ENCODE measurements at regions not wholly inside any gene's neighbourhood (a gene's known extent, or its start where the extent isn't known, plus 50 kb on each side); places are given as distances from the start of the nearest gene placed in this dataset.
"Not testable (repeated sequence)": the region's sequence is repeated elsewhere in the genome, so short reads cannot be mapped to it uniquely, and the experiment has no call there.

DNA sequence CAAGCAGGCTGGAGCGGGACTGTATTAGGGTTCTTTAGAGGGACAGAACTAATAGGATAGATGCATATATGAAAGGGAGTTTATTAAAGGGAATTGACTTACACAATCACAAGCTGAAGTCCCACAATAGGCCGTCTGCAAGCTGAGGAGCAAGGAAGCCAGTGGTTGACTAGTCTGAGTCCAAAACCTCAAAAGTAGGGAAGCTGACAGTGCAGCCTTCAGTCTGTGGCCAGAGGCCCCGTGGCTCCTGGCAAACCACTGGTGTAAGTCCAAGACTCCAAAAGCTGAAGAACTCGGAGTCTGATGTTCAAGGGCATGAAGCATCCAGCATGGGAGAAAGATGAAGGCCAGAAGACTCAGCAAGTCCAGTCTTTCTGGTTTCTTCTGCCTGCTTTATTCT is 281.8 kb downstream of the QKI start:
- not testable (repeated sequence) for TF ChIP-seq POLR2A (IDR thresholded peaks at IDR 0.05)
- TF ChIP-seq, protein P1, sequence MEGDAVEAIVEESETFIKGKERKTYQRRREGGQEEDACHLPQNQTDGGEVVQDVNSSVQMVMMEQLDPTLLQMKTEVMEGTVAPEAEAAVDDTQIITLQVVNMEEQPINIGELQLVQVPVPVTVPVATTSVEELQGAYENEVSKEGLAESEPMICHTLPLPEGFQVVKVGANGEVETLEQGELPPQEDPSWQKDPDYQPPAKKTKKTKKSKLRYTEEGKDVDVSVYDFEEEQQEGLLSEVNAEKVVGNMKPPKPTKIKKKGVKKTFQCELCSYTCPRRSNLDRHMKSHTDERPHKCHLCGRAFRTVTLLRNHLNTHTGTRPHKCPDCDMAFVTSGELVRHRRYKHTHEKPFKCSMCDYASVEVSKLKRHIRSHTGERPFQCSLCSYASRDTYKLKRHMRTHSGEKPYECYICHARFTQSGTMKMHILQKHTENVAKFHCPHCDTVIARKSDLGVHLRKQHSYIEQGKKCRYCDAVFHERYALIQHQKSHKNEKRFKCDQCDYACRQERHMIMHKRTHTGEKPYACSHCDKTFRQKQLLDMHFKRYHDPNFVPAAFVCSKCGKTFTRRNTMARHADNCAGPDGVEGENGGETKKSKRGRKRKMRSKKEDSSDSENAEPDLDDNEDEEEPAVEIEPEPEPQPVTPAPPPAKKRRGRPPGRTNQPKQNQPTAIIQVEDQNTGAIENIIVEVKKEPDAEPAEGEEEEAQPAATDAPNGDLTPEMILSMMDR (IDR thresholded peaks at IDR 0.05), result not testable (repeated sequence)
